Fibroblast of lung (primary cell): ENCODE measurements at regions not wholly inside any gene's neighbourhood (a gene's known extent, or its start where the extent isn't known, plus 50 kb on each side); places are given as distances from the start of the nearest gene placed in this dataset.
"Not testable (repeated sequence)": the region's sequence is repeated elsewhere in the genome, so short reads cannot be mapped to it uniquely, and the experiment has no call there.

Experiments
- EZH2 ChIP-seq: IDR thresholded peaks from 2 replicates; pipeline ENCODE4 v1.5.1; 2012; ENCODE audit warnings: low read length, control low read depth, mild to moderate bottlenecking; ENCODE audit errors: missing control alignments
- TF ChIP-seq, protein P1 (sequence below), 2 donors: IDR thresholded peaks in 1 of 2; conservative IDR thresholded peaks in 1 of 2; 1 replicate in 1 of 2; 2 replicates in 1 of 2; pipeline ENCODE4 v1.5.1; 2011 to 2012; ENCODE audit warnings: low read length in 2 of 2, control low read depth in 1 of 2, inconsistent platforms in 1 of 2, low read depth in 1 of 2, mild to moderate bottlenecking in 1 of 2

DNA sequence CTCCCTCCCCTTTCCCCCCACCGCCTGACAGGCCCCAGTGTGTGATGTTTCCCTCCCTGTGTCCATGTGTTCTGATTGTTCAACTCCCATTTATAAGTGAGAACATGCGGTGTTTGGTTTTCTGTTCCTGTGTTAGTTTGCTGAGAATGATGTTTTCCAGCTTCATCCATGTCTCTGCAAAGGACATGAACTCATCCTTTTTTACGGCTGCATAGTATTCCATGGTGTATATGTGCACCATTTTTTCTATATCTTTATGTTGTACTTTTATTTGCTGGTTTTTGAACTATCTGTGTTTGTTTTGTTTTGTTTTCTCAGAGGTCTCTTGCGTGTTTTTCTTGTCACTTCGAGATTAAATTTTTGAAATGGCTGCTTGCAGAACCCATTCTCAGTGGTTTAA lies 188.8 kb upstream of the SLIT2 start:
- TF ChIP-seq, protein P1, sequence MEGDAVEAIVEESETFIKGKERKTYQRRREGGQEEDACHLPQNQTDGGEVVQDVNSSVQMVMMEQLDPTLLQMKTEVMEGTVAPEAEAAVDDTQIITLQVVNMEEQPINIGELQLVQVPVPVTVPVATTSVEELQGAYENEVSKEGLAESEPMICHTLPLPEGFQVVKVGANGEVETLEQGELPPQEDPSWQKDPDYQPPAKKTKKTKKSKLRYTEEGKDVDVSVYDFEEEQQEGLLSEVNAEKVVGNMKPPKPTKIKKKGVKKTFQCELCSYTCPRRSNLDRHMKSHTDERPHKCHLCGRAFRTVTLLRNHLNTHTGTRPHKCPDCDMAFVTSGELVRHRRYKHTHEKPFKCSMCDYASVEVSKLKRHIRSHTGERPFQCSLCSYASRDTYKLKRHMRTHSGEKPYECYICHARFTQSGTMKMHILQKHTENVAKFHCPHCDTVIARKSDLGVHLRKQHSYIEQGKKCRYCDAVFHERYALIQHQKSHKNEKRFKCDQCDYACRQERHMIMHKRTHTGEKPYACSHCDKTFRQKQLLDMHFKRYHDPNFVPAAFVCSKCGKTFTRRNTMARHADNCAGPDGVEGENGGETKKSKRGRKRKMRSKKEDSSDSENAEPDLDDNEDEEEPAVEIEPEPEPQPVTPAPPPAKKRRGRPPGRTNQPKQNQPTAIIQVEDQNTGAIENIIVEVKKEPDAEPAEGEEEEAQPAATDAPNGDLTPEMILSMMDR (conservative IDR thresholded peaks at IDR 0.05 in 1 of 2, IDR thresholded peaks at IDR 0.05 in 1 of 2; ENCODE audit: low read depth in 1 of 2, low read length in 2 of 2) = not testable (repeated sequence)
- TF ChIP-seq EZH2 = not testable (repeated sequence)
